GM18519 (cell line): ENCODE measurements at regions not wholly inside any gene's neighbourhood (a gene's known extent, or its start where the extent isn't known, plus 50 kb on each side); places are given as distances from the start of the nearest gene placed in this dataset.
"Not testable (repeated sequence)": the region's sequence is repeated elsewhere in the genome, so short reads cannot be mapped to it uniquely, and the experiment has no call there.

ENCODE experiments used
- ATAC-seq: cut with Tn5 transposase; IDR thresholded peaks from one replicate; pipeline ENCODE4 v1.9.1; 2021; ENCODE audit warnings: mild to moderate bottlenecking, moderate library complexity; ENCODE audit not compliant: unreplicated experiment, low FRiP score

DNA sequence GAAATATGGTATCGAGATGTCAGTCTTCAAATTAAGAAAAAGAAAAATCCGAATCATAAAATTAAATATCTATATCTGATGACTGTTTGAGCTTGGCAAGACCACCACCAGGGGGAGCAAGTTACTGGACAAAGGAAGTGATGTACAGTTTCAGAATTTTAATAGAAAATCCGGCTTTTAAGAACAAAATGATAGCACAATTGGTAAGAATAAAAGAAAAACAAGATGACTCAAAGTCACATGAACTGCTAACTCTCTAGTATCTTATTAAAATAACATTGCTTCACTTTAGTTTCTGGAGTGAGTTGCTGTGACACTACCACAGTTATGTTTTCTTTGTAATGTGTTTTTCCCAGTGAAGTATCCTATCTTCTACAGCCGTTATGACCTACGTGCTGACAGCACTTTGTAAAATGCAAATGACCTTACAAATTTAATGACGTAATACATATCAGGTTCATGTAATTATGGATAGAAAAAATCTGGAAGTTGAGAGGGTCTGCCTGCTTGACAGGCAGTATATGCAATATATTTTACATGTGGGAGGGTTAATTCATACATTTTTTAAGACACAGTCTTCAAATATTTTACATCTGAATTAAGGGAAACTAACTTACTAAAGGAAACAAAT lies 405.3 kb upstream of the HS3ST5 start:
- ATAC-seq, result no peak

DNA sequence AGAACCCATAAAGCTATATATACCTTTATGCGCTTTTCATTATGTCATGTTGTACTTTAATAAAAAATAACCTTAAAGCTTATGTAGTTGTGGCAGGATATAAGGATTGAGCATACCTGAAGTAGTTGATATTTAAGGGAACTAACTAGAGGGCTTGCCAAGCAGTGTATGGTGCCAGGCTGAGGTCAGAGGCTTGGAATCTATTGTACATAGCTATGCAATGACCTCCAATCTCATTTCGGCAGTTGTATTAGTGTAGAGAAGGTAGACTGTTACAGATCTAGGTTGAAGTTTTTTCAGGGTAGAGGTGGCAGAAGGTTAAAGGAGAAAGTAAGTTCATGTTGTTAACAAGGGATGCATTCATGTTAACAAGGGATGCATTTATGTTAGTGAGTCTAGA lies 397.7 kb upstream of the HS3ST5 start:
- no peak for ATAC-seq

DNA sequence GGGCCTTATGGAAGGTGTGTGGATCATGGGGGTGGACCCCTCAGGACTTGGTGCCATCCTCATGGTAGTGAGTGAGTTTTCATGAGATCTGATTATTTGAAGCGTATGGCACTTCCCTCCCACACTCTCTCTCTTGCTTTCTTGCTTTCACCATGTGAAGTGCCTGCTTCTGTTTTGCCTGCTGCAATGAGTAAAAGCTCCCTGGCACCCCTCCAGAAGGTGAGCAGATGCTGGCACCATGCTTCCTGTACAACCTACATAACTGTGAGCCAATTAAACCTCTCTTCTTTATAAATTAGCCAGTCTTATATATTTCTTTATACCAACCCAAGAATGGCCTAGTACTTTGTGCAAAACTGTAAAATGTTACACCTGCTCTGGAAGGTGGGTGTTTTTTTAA lies 396.8 kb upstream of the HS3ST5 start:
- ATAC-seq, result no peak

GRCh38 chr6:114735025-114735735 lies 392.4 kb upstream of the HS3ST5 start:
- ATAC-seq, result no peak

DNA sequence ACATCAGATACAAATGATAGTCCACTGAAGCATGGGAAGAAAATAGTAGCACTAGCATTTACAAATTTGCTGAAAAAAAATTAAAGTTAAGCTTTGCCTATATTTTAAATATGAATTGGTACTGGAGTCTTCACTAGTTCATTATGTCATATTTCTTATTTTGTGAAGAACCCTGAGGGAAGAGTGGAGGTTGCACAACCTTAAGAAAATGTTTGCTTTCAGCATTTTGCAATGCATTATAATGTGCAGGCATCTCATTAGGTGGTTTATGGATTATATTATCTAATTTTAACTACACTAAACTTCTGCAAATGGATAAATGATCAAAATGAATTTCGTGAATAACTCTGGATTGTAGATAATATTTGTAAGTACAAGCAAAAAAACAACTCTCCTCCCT lies 390.8 kb upstream of the HS3ST5 start:
- ATAC-seq, result no peak

- ATAC-seq, result no peak
Observed at GRCh38 chr6:114718716-114719270, 376.0 kb upstream of the HS3ST5 start.

- ATAC-seq, result no peak
Observed at GRCh38 chr6:114718186-114718585, 375.4 kb upstream of the HS3ST5 start.

- peak; percentile 32 for ATAC-seq
Observed at GRCh38 chr6:114714836-114715507, 372.1 kb upstream of the HS3ST5 start.

DNA sequence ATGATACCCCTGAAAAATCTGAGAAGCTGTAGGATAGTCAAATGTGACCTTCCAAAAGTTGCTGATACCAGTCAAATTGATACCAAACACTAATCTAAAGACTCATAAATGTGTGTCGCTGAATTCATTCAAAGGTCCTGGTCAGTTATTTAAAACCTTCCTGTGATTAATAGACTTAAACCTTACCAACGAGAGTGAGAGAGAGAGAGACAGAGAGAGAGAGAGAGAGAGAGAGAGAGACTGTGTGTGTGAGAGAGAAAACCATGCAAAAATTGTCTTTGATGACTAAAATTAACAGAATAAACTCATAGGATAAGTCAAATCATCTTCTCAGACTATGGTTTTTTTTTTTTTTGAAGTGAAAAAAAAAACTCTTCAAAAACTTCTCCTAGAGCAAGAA lies 370.9 kb upstream of the HS3ST5 start:
- no peak for ATAC-seq

GRCh38 chr6:114712129-114712662 lies 369.4 kb upstream of the HS3ST5 start:
- ATAC-seq, result no peak

GRCh38 chr6:114707081-114707620 lies 364.3 kb upstream of the HS3ST5 start:
- ATAC-seq, result no peak

DNA sequence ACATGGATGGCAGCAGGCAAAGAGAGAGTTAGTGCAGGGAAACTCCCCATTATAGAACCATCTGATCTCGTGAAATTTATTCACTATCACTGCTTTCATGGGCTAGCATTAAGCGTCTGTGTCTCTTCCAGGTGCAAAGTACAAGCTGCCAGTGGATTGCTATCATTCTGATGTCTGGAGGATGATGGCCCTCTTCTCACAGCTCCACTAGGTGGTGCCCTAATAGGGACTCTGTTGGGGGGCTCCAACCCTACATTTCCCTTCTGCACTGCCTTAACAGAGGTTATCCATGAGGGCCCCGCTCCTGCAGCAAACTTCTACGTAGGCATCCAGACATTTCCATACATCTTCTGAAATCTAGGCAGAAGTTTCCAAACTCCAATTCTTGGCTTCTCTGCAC lies 347.8 kb upstream of the HS3ST5 start:
- no peak for ATAC-seq

GRCh38 chr6:114659513-114659912 lies 316.7 kb upstream of the HS3ST5 start:
- no peak for ATAC-seq

- ATAC-seq, result no peak
Observed at GRCh38 chr6:114651611-114652010, 308.8 kb upstream of the HS3ST5 start.

- no peak for ATAC-seq
Observed at GRCh38 chr6:114650891-114651290, 308.1 kb upstream of the HS3ST5 start.

DNA sequence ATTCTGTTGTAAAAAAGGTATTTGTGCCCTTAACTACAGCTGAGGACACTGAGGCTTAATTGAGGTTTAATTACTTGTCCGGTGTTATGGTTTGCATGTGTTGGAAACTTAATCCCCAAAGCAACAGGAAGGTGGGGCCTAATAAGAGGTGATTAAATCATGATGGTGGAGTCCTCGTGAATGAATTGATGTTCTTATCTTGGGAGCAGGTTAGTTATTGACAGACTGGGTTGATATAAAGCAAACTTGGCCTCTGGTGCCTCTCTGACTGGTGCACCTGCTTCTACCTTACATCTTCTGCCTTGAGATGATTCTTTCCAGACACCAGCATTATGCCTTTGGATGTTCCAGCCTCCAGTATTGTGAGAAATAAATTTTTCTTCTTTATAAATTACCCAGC lies 306.5 kb upstream of the HS3ST5 start:
- no peak for ATAC-seq

- ATAC-seq, result no peak
Observed at GRCh38 chr6:114648847-114649246, 306.0 kb upstream of the HS3ST5 start.

- ATAC-seq, result no peak
Observed at GRCh38 chr6:114638341-114638740, 295.5 kb upstream of the HS3ST5 start.

- no peak for ATAC-seq
Observed at GRCh38 chr6:114634016-114634415, 291.2 kb upstream of the HS3ST5 start.

GRCh38 chr6:114626226-114626625 lies 283.4 kb upstream of the HS3ST5 start:
- ATAC-seq, result not testable (repeated sequence)

GRCh38 chr6:114619621-114620200 lies 276.9 kb upstream of the HS3ST5 start:
- ATAC-seq, result no peak
